H9 (cell line): ENCODE measurements at regions not wholly inside any gene's neighbourhood (a gene's known extent, or its start where the extent isn't known, plus 50 kb on each side); places are given as distances from the start of the nearest gene placed in this dataset.
A peak's percentile ranks its signal among the peaks of the same experiment; 100 is the strongest.

Experiments used
- DNase-seq: peaks from one replicate; pipeline ENCODE4 v3.0.0-alpha.2; 2017
- H2AFZ ChIP-seq: one replicate; pipeline ENCODE4 v1.6.1; 2013; ENCODE audit warnings: mild to moderate bottlenecking, low read length, control low read depth, moderate library complexity
- H2AK5ac ChIP-seq: 2 replicates; pipeline ENCODE4 v1.6.1; 2013; ENCODE audit warnings: low read length, control low read depth, mixed read lengths; ENCODE audit not compliant: insufficient read length
- H2BK120ac ChIP-seq: one replicate; pipeline ENCODE4 v1.6.1; 2013; ENCODE audit warnings: low read depth, mild to moderate bottlenecking, low read length, control low read depth, inconsistent platforms; ENCODE audit not compliant: poor library complexity, severe bottlenecking
- H2BK12ac ChIP-seq: 2 replicates; pipeline ENCODE4 v1.6.1; 2013; ENCODE audit warnings: low read length, control low read depth, mixed read lengths, low read depth; ENCODE audit not compliant: insufficient read length
- H2BK15ac ChIP-seq: 2 replicates; pipeline ENCODE4 v1.6.1; 2013; ENCODE audit warnings: low read depth, low read length, control low read depth
- H2BK20ac ChIP-seq: one replicate; pipeline ENCODE4 v1.6.1; 2013; ENCODE audit warnings: low read depth, mild to moderate bottlenecking, low read length, control low read depth, inconsistent platforms; ENCODE audit not compliant: poor library complexity, severe bottlenecking
- H2BK5ac ChIP-seq: 2 replicates; pipeline ENCODE4 v1.6.1; 2013; ENCODE audit warnings: low read length, control low read depth, mixed read lengths; ENCODE audit not compliant: insufficient read length
- H3K14ac ChIP-seq: 2 replicates; pipeline ENCODE4 v1.6.1; 2013; ENCODE audit warnings: low read length, control low read depth; ENCODE audit not compliant: insufficient read depth
- H3K18ac ChIP-seq: 2 replicates; pipeline ENCODE4 v1.6.1; 2013; ENCODE audit warnings: low read depth, mild to moderate bottlenecking, mixed read lengths, low read length, control low read depth; ENCODE audit not compliant: insufficient read length
- H3K23ac ChIP-seq: 2 replicates; pipeline ENCODE4 v1.6.1; 2013; ENCODE audit warnings: low read length, control low read depth, mixed read lengths, low read depth; ENCODE audit not compliant: insufficient read length
- H3K23me2 ChIP-seq: 2 replicates; pipeline ENCODE4 v1.6.1; 2013; ENCODE audit warnings: low read depth, mild to moderate bottlenecking, mixed read lengths, low read length, control low read depth; ENCODE audit not compliant: insufficient read length, poor library complexity, severe bottlenecking
- H3K27ac ChIP-seq: 2 replicates; pipeline ENCODE4 v1.5.1; 2013; ENCODE audit warnings: low read length, control low read depth, mixed read lengths, low read depth; ENCODE audit not compliant: insufficient read length
- H3K27me3 ChIP-seq: 2 replicates; pipeline ENCODE4 v1.6.1; 2013; ENCODE audit warnings: low read length, control low read depth, inconsistent platforms; ENCODE audit not compliant: insufficient read depth
- H3K4ac ChIP-seq: 2 replicates; pipeline ENCODE4 v1.6.1; 2013; ENCODE audit warnings: low read depth, mild to moderate bottlenecking, control low read depth, inconsistent platforms, low read length, moderate library complexity
- H3K4me1 ChIP-seq: 2 replicates; pipeline ENCODE4 v1.6.1; 2013; ENCODE audit warnings: low read length, control low read depth, inconsistent platforms; ENCODE audit not compliant: insufficient read depth
- H3K4me2 ChIP-seq: 2 replicates; pipeline ENCODE4 v1.6.1; 2013; ENCODE audit warnings: low read length, control low read depth, mixed read lengths; ENCODE audit not compliant: insufficient read length, insufficient read depth
- H3K56ac ChIP-seq: 2 replicates; pipeline ENCODE4 v1.6.1; 2013; ENCODE audit warnings: low read depth, mild to moderate bottlenecking, mixed read lengths, low read length, control low read depth; ENCODE audit not compliant: insufficient read length
- H3K79me1 ChIP-seq: 2 replicates; pipeline ENCODE4 v1.6.1; 2013; ENCODE audit warnings: low read depth, mild to moderate bottlenecking, moderate library complexity, low read length, control low read depth, inconsistent platforms; ENCODE audit not compliant: insufficient read depth, poor library complexity, severe bottlenecking
- H3K79me2 ChIP-seq: 2 replicates; pipeline ENCODE4 v1.6.1; 2013; ENCODE audit warnings: low read length, control low read depth, inconsistent platforms; ENCODE audit not compliant: insufficient read depth
- H3K9ac ChIP-seq: 2 replicates; pipeline ENCODE4 v1.6.1; 2013; ENCODE audit warnings: low read length, control low read depth, mixed read lengths; ENCODE audit not compliant: insufficient read length; ENCODE audit errors: extremely low read depth
- H3K9me3 ChIP-seq: one replicate; pipeline ENCODE4 v1.6.1; 2013; ENCODE audit warnings: low read depth, low read length, inconsistent platforms; ENCODE audit not compliant: control insufficient read depth
- H3T11ph ChIP-seq: one replicate; pipeline ENCODE4 v1.6.1; 2013; ENCODE audit warnings: mild to moderate bottlenecking, low read length, control low read depth, inconsistent platforms
- H4K20me1 ChIP-seq: one replicate; pipeline ENCODE4 v1.6.1; 2013; ENCODE audit not compliant: control insufficient read depth, insufficient read length, insufficient read depth
- H4K5ac ChIP-seq: 2 replicates; pipeline ENCODE4 v1.6.1; 2013; ENCODE audit warnings: low read depth, mild to moderate bottlenecking, mixed read lengths, low read length, control low read depth; ENCODE audit not compliant: insufficient read length
- H4K8ac ChIP-seq: replicated peaks from 2 replicates; pipeline ENCODE4 v1.6.1; 2013; ENCODE audit warnings: low read length, control low read depth, mixed read lengths, low read depth; ENCODE audit not compliant: insufficient read length
- H4K91ac ChIP-seq: 2 replicates; pipeline ENCODE4 v1.6.1; 2013; ENCODE audit warnings: low read depth, mild to moderate bottlenecking, moderate library complexity, mixed read lengths, low read length, control low read depth; ENCODE audit not compliant: insufficient read length
- H3K27ac Mint-ChIP-seq, 3 experiments: 2 replicates in 2 of 3; 3 replicates in 1 of 3; pipeline ENCODE4 v1.8.0; 2020 to 2021; ENCODE audit warnings: mixed read lengths in 3 of 3, mild to moderate bottlenecking in 1 of 3, moderate library complexity in 1 of 3
- H3K27me3 Mint-ChIP-seq: 2 replicates; pipeline ENCODE4 v1.8.0; 2021; ENCODE audit warnings: low read depth, mild to moderate bottlenecking, moderate library complexity, mixed read lengths
- H3K36me3 Mint-ChIP-seq, 3 experiments: 2 replicates in 2 of 3; 3 replicates in 1 of 3; pipeline ENCODE4 v1.8.0; 2020 to 2021; ENCODE audit warnings: low read depth in 3 of 3, mixed read lengths in 3 of 3; ENCODE audit not compliant: insufficient read depth in 1 of 3
- H3K4me1 Mint-ChIP-seq, 2 experiments: 2 replicates each; pipeline ENCODE4 v1.8.0; 2020; ENCODE audit warnings: mixed read lengths in 2 of 2
- H3K4me3 Mint-ChIP-seq, 2 experiments: 2 replicates in 1 of 2; 3 replicates in 1 of 2; pipeline ENCODE4 v1.8.0; 2020 to 2021; ENCODE audit warnings: mild to moderate bottlenecking in 2 of 2, mixed read lengths in 2 of 2, moderate library complexity in 1 of 2
- H3K9me3 Mint-ChIP-seq, 2 experiments: 2 replicates in 1 of 2; 3 replicates in 1 of 2; pipeline ENCODE4 v1.8.0; 2020; ENCODE audit warnings: mild to moderate bottlenecking in 2 of 2, mixed read lengths in 2 of 2, moderate library complexity in 1 of 2
- CTCF ChIP-seq: fragments of 200-600 bp; sonication (generic); conservative IDR thresholded peaks from 3 replicates; pipeline ENCODE4 v1.8.0; 2021; ENCODE audit warnings: antibody characterized with exemption, mild to moderate bottlenecking
- WGBS: extraction: QIAGEN DNeasy Blood & Tissue Kit; methylation state at CpG from one replicate; pipeline ENCODE4 v1.1.7; 2013; ENCODE audit warnings: missing lambda C conversion rate, low lambda C conversion rate, mixed read lengths; ENCODE audit not compliant: insufficient read length; ENCODE audit errors: extremely low coverage; 5-methylcytosine and 5-hydroxymethylcytosine counted together

- Histone ChIP-seq H2BK20ac (no peak overlapping the region), H3K23ac (no peak overlapping the region), H3T11ph (no peak overlapping the region), H3K9me3 (no peaks in the 10 kb centered on the region), H4K5ac (no peak overlapping the region), H2BK12ac (no peak overlapping the region), H3K79me2 (no peaks in the 10 kb centered on the region; the same call in 1 of the 2 replicates), H3K56ac (no peak overlapping the region), H2BK15ac (no peak overlapping the region), H3K9ac (no peak overlapping the region), H3K4me2 (no peak overlapping the region), H3K27ac (no peak overlapping the region), H2BK120ac (no peak overlapping the region), H3K14ac (no peak overlapping the region), H3K4me1 (no peaks in the 10 kb centered on the region; the same call in 1 of the 2 replicates), H4K8ac (no peak overlapping the region), H3K23me2 (no peaks in the 10 kb centered on the region), H3K79me1 (no peaks in the 10 kb centered on the region), H3K18ac (no peak overlapping the region), H4K20me1 (peaks cover 1% of the 10 kb centered on the region), H2AFZ (no peak overlapping the region), H3K4ac (no peak overlapping the region), H2AK5ac (no peak overlapping the region), H4K91ac (no peak overlapping the region), H3K27me3 (no peaks in the 10 kb centered on the region; the same call in 1 of the 2 replicates), H2BK5ac (no peak overlapping the region)
- Mint-ChIP-seq H3K36me3 (peaks cover 3 to 11% (median 7%) of the 10 kb centered on the region in 3 experiments; a peak in 5 of 7 replicates), H3K4me1 (peaks cover 0 to 3% of the 10 kb centered on the region in 2 experiments; a peak in 3 of 4 replicates), H3K27me3 (peaks cover 9% of the 10 kb centered on the region), H3K9me3 (peaks cover 7 to 13% of the 10 kb centered on the region in 2 experiments), H3K4me3 (no peak overlapping the region), H3K27ac (no peak overlapping the region)
- no CpG with 5 or more reads among the region's 5 CpGs for WGBS
- TF ChIP-seq CTCF, result no peak
- peak; percentile 5 for DNase-seq
These were observed 252.8 kb upstream of the FOXF1 start for GRCh38 chr16:86257546-86257945.
